Spleen (tissue), 11 donors: ENCODE measurements at regions not wholly inside any gene's neighbourhood (a gene's known extent, or its start where the extent isn't known, plus 50 kb on each side); places are given as distances from the start of the nearest gene placed in this dataset.

Source experiments
- DNase-seq: peaks from one replicate; pipeline ENCODE4 v3.0.0-alpha.2; 2020
- H3K27ac ChIP-seq, 8 donors: fragments of 200-600 bp; sonication (generic) in 7 of 8; 1 replicate in 4 of 8; 2 replicates in 4 of 8; pipeline versions ENCODE4 v1.5.0 to v1.8.0; 2016 to 2021; ENCODE audit warnings: inconsistent platforms in 4 of 8, mild to moderate bottlenecking in 4 of 8, moderate library complexity in 1 of 8
- H3K27me3 ChIP-seq, 7 donors: fragments of 200-600 bp; sonication (generic) in 6 of 7; replicated peaks in 1 of 7; 1 replicate in 4 of 7; 2 replicates in 3 of 7; pipeline versions ENCODE4 v1.5.0 to v1.8.0; 2016 to 2021; ENCODE audit warnings: inconsistent platforms in 3 of 7, mild to moderate bottlenecking in 1 of 7
- H3K36me3 ChIP-seq, 6 donors: fragments of 200-600 bp; sonication (generic) in 5 of 6; 1 replicate in 4 of 6; 2 replicates in 2 of 6; pipeline versions ENCODE4 v1.5.0 to v1.8.0; 2016 to 2021; ENCODE audit warnings: inconsistent platforms in 2 of 6
- H3K4me1 ChIP-seq, 6 donors: fragments of 200-600 bp; sonication (generic) in 5 of 6; 1 replicate in 3 of 6; 2 replicates in 3 of 6; pipeline versions ENCODE4 v1.5.0 to v1.8.0; 2016 to 2021; ENCODE audit warnings: inconsistent platforms in 3 of 6
- H3K4me3 ChIP-seq, 8 donors: fragments of 200-600 bp; sonication (generic) in 7 of 8; 1 replicate in 4 of 8; 2 replicates in 4 of 8; pipeline versions ENCODE4 v1.5.0 to v1.8.0; 2016 to 2021; ENCODE audit warnings: inconsistent platforms in 4 of 8, mild to moderate bottlenecking in 4 of 8, moderate library complexity in 2 of 8
- H3K9me3 ChIP-seq, 8 donors: fragments of 200-600 bp; sonication (generic) in 7 of 8; 1 replicate in 4 of 8; 2 replicates in 4 of 8; pipeline versions ENCODE4 v1.5.0 to v1.8.0; 2016 to 2021; ENCODE audit warnings: inconsistent platforms in 4 of 8
- POLR2A ChIP-seq, 3 donors: fragments of 450-650 bp; IDR thresholded peaks; one replicate each; pipeline ENCODE4 v1.5.1; 2017; ENCODE audit warnings: antibody characterized with exemption in 3 of 3, mild to moderate bottlenecking in 1 of 3
- POLR2AphosphoS5 ChIP-seq, 3 donors: sonication (generic); formaldehyde crosslinking; IDR thresholded peaks; one replicate each; pipeline ENCODE4 v1.5.1; 2017; ENCODE audit warnings: antibody characterized with exemption in 3 of 3
- WGBS, 5 donors: extraction: QIAGEN DNeasy Blood & Tissue Kit in 3 of 5; methylation state at CpG; one replicate each; pipeline versions ENCODE4 v1.1.5 to v1.1.7; 2013 to 2018; 5-methylcytosine and 5-hydroxymethylcytosine counted together
- intact Hi-C: fragments of 100-400 bp; cut with DNase I; formaldehyde crosslinking; loops from one replicate; pipeline ENCODE4 v1.15.0; 2023; ENCODE audit warnings: low total_unique reads
- TF ChIP-seq, protein P1 (sequence below), 11 experiments: fragments of 200-600 bp in 7 of 11; fragments of 450-650 bp in 4 of 11; sonication (generic) in 4 of 11; IDR thresholded peaks in 8 of 11; conservative IDR thresholded peaks in 3 of 11; 1 replicate in 7 of 11; 2 replicates in 4 of 11; pipeline versions ENCODE4 v1.4.0 to v1.8.0; 2016 to 2021; ENCODE audit warnings: antibody characterized with exemption in 11 of 11, inconsistent platforms in 4 of 11, mild to moderate bottlenecking in 1 of 11
- donor health status: healthy with polysubstance abuse.
- donor health status: DM: no; HTN: no; CAD: no; lungs with moderate emphysema.
- donor health status: DM: no; HTN: no; CAD: no.
- donor health status: Bipolar disorder and iron deficiency.
- donor health status: healthy.
- donor health status: DM: no; HTN: no; CAD: no.
- donor health status: DM: yes; HTN: yes; CAD: no.

GRCh38 chr19:33871605-33872004 is 74.9 kb downstream of the KCTD15 start:
- H3K27ac ChIP-seq, result no peak overlapping the region
- no peak overlapping the region for H3K4me3 ChIP-seq
- TF ChIP-seq, protein P1, sequence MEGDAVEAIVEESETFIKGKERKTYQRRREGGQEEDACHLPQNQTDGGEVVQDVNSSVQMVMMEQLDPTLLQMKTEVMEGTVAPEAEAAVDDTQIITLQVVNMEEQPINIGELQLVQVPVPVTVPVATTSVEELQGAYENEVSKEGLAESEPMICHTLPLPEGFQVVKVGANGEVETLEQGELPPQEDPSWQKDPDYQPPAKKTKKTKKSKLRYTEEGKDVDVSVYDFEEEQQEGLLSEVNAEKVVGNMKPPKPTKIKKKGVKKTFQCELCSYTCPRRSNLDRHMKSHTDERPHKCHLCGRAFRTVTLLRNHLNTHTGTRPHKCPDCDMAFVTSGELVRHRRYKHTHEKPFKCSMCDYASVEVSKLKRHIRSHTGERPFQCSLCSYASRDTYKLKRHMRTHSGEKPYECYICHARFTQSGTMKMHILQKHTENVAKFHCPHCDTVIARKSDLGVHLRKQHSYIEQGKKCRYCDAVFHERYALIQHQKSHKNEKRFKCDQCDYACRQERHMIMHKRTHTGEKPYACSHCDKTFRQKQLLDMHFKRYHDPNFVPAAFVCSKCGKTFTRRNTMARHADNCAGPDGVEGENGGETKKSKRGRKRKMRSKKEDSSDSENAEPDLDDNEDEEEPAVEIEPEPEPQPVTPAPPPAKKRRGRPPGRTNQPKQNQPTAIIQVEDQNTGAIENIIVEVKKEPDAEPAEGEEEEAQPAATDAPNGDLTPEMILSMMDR (IDR thresholded peaks at IDR 0.05 in 8 of 11, conservative IDR thresholded peaks at IDR 0.05 in 3 of 11), result no peak
- TF ChIP-seq POLR2A (IDR thresholded peaks at IDR 0.05), result no peak
- TF ChIP-seq POLR2AphosphoS5 (IDR thresholded peaks at IDR 0.05), result no peak
- peaks cover 0 to 9% (median 0%) of the 10 kb centered on the region in 7 donors for H3K27me3 ChIP-seq
- 86 to 100% (median 89%) methylated on average over 3 of the region's 3 CpGs for WGBS, 5 donors
- H3K9me3 ChIP-seq, result no peaks in the 10 kb centered on the region
- H3K36me3 ChIP-seq, result no peaks in the 10 kb centered on the region
- peaks cover 0 to 18% (median 6%) of the 10 kb centered on the region in 6 donors for H3K4me1 ChIP-seq
- DNase-seq, result no peak
- intact Hi-C loops, result no loop called here

- TF ChIP-seq POLR2AphosphoS5 (IDR thresholded peaks at IDR 0.05) (no peak), POLR2A (IDR thresholded peaks at IDR 0.05) (no peak)
- TF ChIP-seq, protein P1 (IDR thresholded peaks at IDR 0.05 in 8 of 11, conservative IDR thresholded peaks at IDR 0.05 in 3 of 11), result no peak
Observed at GRCh38 chr19:33872445-33873320, 76.0 kb downstream of the KCTD15 start.

GRCh38 chr19:33875071-33875470 is 78.4 kb downstream of the KCTD15 start:
- DNase-seq, result no peak
- intact Hi-C loops, result no loop called here
- H3K36me3 ChIP-seq, result no peaks in the 10 kb centered on the region
- no peak for TF ChIP-seq POLR2A (IDR thresholded peaks at IDR 0.05)
- TF ChIP-seq, protein P1 (IDR thresholded peaks at IDR 0.05 in 8 of 11, conservative IDR thresholded peaks at IDR 0.05 in 3 of 11), result no peak
- no peak for TF ChIP-seq POLR2AphosphoS5 (IDR thresholded peaks at IDR 0.05)
- no peak overlapping the region for H3K27ac ChIP-seq
- peaks cover 7 to 21% (median 11%) of the 10 kb centered on the region in 6 donors for H3K4me1 ChIP-seq
- WGBS, 5 donors, result 75 to 91% (median 84%) methylated on average over 8 of the region's 8 CpGs
- H3K4me3 ChIP-seq, result no peak overlapping the region
- H3K9me3 ChIP-seq, result no peaks in the 10 kb centered on the region
- H3K27me3 ChIP-seq, result no peaks in the 10 kb centered on the region

More at GRCh38 chr19:33872445-33873320, 76.0 kb downstream of the KCTD15 start:
- WGBS, 5 donors, result 78 to 81% (median 79%) methylated on average over 4 of the region's 4 CpGs
- Histone ChIP-seq H3K27ac (no peak overlapping the region), H3K27me3 (peaks cover 0 to 9% (median 0%) of the 10 kb centered on the region in 7 donors), H3K9me3 (no peaks in the 10 kb centered on the region), H3K36me3 (no peaks in the 10 kb centered on the region), H3K4me1 (peaks cover 0 to 18% (median 6%) of the 10 kb centered on the region in 6 donors), H3K4me3 (no peak overlapping the region)
- intact Hi-C loops, result no loop called here
- DNase-seq, result no peak

DNA sequence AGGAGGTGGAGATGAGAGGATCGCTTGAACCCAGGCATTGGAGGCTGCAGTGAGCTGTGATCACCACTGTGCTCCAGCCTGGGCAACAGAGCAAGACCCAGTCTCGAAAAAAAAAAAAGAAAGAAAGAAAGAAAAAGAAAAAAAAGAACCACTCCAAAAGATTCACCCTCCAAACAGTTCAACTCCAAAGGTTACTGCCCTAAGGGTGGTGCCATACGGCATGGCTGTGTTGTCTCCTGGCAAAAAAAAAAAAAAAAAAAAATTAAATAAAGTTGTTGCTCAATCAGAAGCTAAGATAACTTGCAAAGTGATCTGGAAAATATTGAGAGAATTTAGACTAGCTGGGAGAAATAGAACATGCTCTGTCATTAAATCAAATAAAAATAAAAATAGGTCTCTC is 79.5 kb downstream of the KCTD15 start:
- Histone ChIP-seq H3K9me3 (no peaks in the 10 kb centered on the region), H3K4me1 (peaks cover 7 to 30% (median 12%) of the 10 kb centered on the region in 6 donors), H3K36me3 (no peaks in the 10 kb centered on the region), H3K4me3 (no peak overlapping the region), H3K27me3 (no peaks in the 10 kb centered on the region), H3K27ac (no peak overlapping the region)
- intact Hi-C loops, result no loop called here
- WGBS, 5 donors, result 77 to 91% (median 87%) methylated on average over 3 of the region's 3 CpGs
- TF ChIP-seq, protein P1 (IDR thresholded peaks at IDR 0.05 in 8 of 11, conservative IDR thresholded peaks at IDR 0.05 in 3 of 11), result no peak
- no peak for TF ChIP-seq POLR2AphosphoS5 (IDR thresholded peaks at IDR 0.05)
- no peak for TF ChIP-seq POLR2A (IDR thresholded peaks at IDR 0.05)
- no peak for DNase-seq
